MCF 10A (cell line): ENCODE measurements at regions not wholly inside any gene's neighbourhood (a gene's known extent, or its start where the extent isn't known, plus 50 kb on each side); places are given as distances from the start of the nearest gene placed in this dataset.

Experiments
- BruUV-seq: library from RNA; stranded (reverse); fragments of 400-500 nt; replicated peaks from 2 replicates; lab custom pipeline; 2021; lab: Mats Ljungman, UMichigan
- CTCF ChIA-PET: fragments of 300-600 bp; sonication (Branson Sonifier 250); formaldehyde crosslinking; extraction: SDS; loops from one replicate; lab custom pipeline; 2021; ENCODE audit warnings: antibody characterized with exemption, inconsistent platforms; lab: Yijun Ruan, JAX
- POLR2A ChIA-PET: fragments of 300-600, 350-650 bp; sonication (Branson Sonifier 250); formaldehyde crosslinking; extraction: SDS; loops from one replicate; lab custom pipeline; 2020; ENCODE audit warnings: antibody characterized with exemption, inconsistent platforms; lab: Yijun Ruan, JAX
- DNase-seq: peaks from one replicate; pipeline ENCODE4 v3.0.0-alpha.2; 2018; ENCODE audit not compliant: unreplicated experiment
- H3K27ac Mint-ChIP-seq: one replicate; pipeline ENCODE4 v1.8.0; 2022; ENCODE audit warnings: mild to moderate bottlenecking, low read depth, mixed read lengths; ENCODE audit not compliant: unreplicated experiment
- H3K27me3 Mint-ChIP-seq: one replicate; pipeline ENCODE4 v1.8.0; 2022; ENCODE audit warnings: mixed read lengths; ENCODE audit not compliant: insufficient read depth, unreplicated experiment
- H3K36me3 Mint-ChIP-seq: one replicate; pipeline ENCODE4 v1.8.0; 2022; ENCODE audit warnings: mild to moderate bottlenecking, moderate library complexity, mixed read lengths; ENCODE audit not compliant: insufficient read depth, unreplicated experiment
- H3K4me1 Mint-ChIP-seq: one replicate; pipeline ENCODE4 v1.8.0; 2022; ENCODE audit warnings: mixed read lengths; ENCODE audit not compliant: insufficient read depth, unreplicated experiment
- H3K4me3 Mint-ChIP-seq: one replicate; pipeline ENCODE4 v1.8.0; 2022; ENCODE audit warnings: mild to moderate bottlenecking, moderate library complexity, mixed read lengths; ENCODE audit not compliant: unreplicated experiment
- H3K9me3 Mint-ChIP-seq: one replicate; pipeline ENCODE4 v1.8.0; 2022; ENCODE audit warnings: mixed read lengths; ENCODE audit not compliant: unreplicated experiment
- CTCF ChIP-seq: fragments of 200-600 bp; IDR thresholded peaks from one replicate; pipeline ENCODE4 v1.8.0; 2022; ENCODE audit warnings: antibody characterized with exemption, mild to moderate bottlenecking; ENCODE audit not compliant: unreplicated experiment
- intact Hi-C: fragments of 100-400 bp; cut with micrococcal nuclease; formaldehyde crosslinking; loops from 2 replicates; pipeline ENCODE4 v1.14.1; 2022

- ChIA-PET CTCF (no interaction called here), POLR2A (no interaction called here)
- TF ChIP-seq CTCF: no peak
- no peak for DNase-seq
- BruUV-seq: no TSS peak
- Mint-ChIP-seq H3K27ac (no peak overlapping the region), H3K36me3 (no peaks in the 10 kb centered on the region), H3K27me3 (no peaks in the 10 kb centered on the region), H3K4me1 (no peaks in the 10 kb centered on the region), H3K9me3 (no peaks in the 10 kb centered on the region), H3K4me3 (no peak overlapping the region)
- intact Hi-C loops: no loop called here
These were observed 149.9 kb upstream of the RBBP8 start for GRCh38 chr18:22783245-22783644.

- DNase-seq: no peak
- Mint-ChIP-seq H3K27me3 (no peaks in the 10 kb centered on the region), H3K4me1 (no peaks in the 10 kb centered on the region), H3K27ac (no peak overlapping the region), H3K36me3 (no peaks in the 10 kb centered on the region), H3K9me3 (no peaks in the 10 kb centered on the region), H3K4me3 (no peak overlapping the region)
- no TSS peak for BruUV-seq
- TF ChIP-seq CTCF: no peak
- CTCF ChIA-PET: no interaction called here
- intact Hi-C loops: no loop called here
- POLR2A ChIA-PET: interaction anchor here (0.9 kb wide), 1 partner anchor 10 kb away, joined by 5 read pairs; no protein-coding TSS in a partner anchor
These were observed 149.5 kb upstream of the RBBP8 start for GRCh38 chr18:22783662-22784076.

- no peak for TF ChIP-seq CTCF
- intact Hi-C loops: no loop called here
- no peaks in the 10 kb centered on the region for H3K9me3 Mint-ChIP-seq
These were observed 144.1 kb upstream of the RBBP8 start for GRCh38 chr18:22789052-22789451.

GRCh38 chr18:22789600-22789999 is 143.5 kb upstream of the RBBP8 start:
- TF ChIP-seq CTCF: no peak
- Mint-ChIP-seq H3K27me3 (peaks cover 11% of the 10 kb centered on the region), H3K4me3 (no peak overlapping the region), H3K27ac (no peak overlapping the region), H3K36me3 (no peaks in the 10 kb centered on the region), H3K4me1 (no peaks in the 10 kb centered on the region), H3K9me3 (no peaks in the 10 kb centered on the region)
- DNase-seq: no peak
- ChIA-PET CTCF (interaction anchor here (1.6 kb wide), 1 partner anchor 9 kb away, joined by 10 read pairs; no protein-coding TSS in a partner anchor), POLR2A (no interaction called here)
- intact Hi-C loops: no loop called here
- BruUV-seq: no TSS peak

More at GRCh38 chr18:22789052-22789451, 144.1 kb upstream of the RBBP8 start:
- Mint-ChIP-seq H3K27me3 (peaks cover 11% of the 10 kb centered on the region), H3K36me3 (no peaks in the 10 kb centered on the region), H3K4me1 (no peaks in the 10 kb centered on the region), H3K4me3 (no peak overlapping the region), H3K27ac (no peak overlapping the region)
- POLR2A ChIA-PET: no interaction called here
- no TSS peak for BruUV-seq
- DNase-seq: no peak
- CTCF ChIA-PET: interaction anchor here (1.6 kb wide), 1 partner anchor 9 kb away, joined by 10 read pairs; no protein-coding TSS in a partner anchor
